Activated CD4-positive, alpha-beta T cell treated with anti-CD3 and anti-CD28 coated beads for 36 hours (primary cell): ENCODE measurements at regions not wholly inside any gene's neighbourhood (a gene's known extent, or its start where the extent isn't known, plus 50 kb on each side); places are given as distances from the start of the nearest gene placed in this dataset.

Experiments used
- ATAC-seq: fragments of 200-7000 bp; cut with Tn5 transposase; one replicate; pipeline ENCODE4 v1.10.0; 2021; ENCODE audit warnings: mild to moderate bottlenecking, moderate library complexity
- CTCF ChIA-PET: fragments of 350-600 bp; sonication (Branson Sonifier 250); formaldehyde crosslinking; loops from one replicate; lab custom pipeline; 2021; ENCODE audit warnings: antibody characterized with exemption; lab: Charles Lee
- POLR2A ChIA-PET: fragments of 350-600 bp; sonication (Branson Sonifier 250); formaldehyde crosslinking; loops from one replicate; lab custom pipeline; 2021; ENCODE audit warnings: antibody characterized with exemption, inconsistent platforms; lab: Charles Lee
- DNase-seq: peaks from one replicate; pipeline ENCODE4 v3.0.0-alpha.2; 2020
- H3K27ac Mint-ChIP-seq: one replicate; pipeline ENCODE4 v1.8.0; 2021; ENCODE audit warnings: mixed read lengths
- H3K27me3 Mint-ChIP-seq: one replicate; pipeline ENCODE4 v1.8.0; 2021; ENCODE audit warnings: mixed read lengths
- H3K36me3 Mint-ChIP-seq: one replicate; pipeline ENCODE4 v1.8.0; 2021; ENCODE audit warnings: low read depth, mixed read lengths
- H3K4me1 Mint-ChIP-seq: one replicate; pipeline ENCODE4 v1.8.0; 2021; ENCODE audit warnings: mixed read lengths
- H3K4me3 Mint-ChIP-seq: one replicate; pipeline ENCODE4 v1.8.0; 2021; ENCODE audit warnings: mild to moderate bottlenecking, moderate library complexity, mixed read lengths
- H3K9me3 Mint-ChIP-seq: one replicate; pipeline ENCODE4 v1.8.0; 2021; ENCODE audit warnings: low read depth, mixed read lengths
- intact Hi-C, 2 experiments: fragments of 100-400 bp; cut with DNase I in 1 of 2; cut with micrococcal nuclease in 1 of 2; formaldehyde crosslinking; loops; one replicate each; pipeline versions ENCODE4 v1.14.2 to v1.15.1; 2022 to 2024; cut with DNase I, micrococcal nuclease

DNA sequence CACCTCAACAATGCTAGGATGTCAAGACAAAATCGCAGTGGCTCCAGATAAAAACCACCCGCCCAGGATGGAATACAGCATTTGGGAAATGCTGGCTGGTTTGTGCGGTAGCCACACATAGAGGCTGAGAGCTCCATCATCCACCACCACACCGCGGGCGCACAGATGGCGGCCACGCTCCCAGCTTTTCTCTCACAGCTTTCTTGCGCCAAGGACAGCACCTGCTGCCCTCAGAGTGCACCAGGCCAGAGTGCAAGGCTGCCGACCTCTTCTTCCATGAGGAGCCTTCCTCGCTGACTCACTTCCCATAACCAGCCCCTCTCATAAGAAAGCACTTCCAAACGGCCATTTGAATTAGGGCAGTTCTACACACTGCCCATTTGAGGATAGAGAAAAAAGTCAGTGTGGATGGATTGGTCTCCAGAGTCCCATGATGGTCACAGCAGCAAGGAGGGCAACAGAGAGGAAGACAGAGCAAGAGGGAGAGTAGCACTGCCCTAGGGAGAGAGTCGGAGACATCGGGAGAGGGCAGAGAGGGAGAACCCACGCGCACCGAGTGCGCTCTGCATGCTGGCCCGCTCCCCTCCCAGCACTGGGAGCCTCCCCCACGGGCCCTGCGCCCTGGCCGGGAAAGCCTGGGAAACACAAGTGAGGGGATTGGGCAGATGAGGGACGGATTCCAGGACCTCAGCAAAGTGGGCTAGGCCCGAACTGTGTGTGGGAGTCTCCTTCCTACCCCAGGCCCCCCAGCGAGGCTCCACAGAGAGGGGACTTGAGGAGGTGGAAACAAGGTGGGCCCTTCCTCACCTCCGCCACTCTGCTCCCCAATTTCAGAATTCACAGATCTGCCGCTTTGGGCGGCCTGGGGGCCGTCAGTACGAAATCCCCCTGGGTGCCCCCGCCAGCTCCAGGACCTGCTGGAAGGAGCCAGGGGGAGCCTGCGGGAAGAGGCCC, 156.9 kb downstream of the USP12 start:
- no peak for ATAC-seq
- intact Hi-C loops, result no loop called here

DNA sequence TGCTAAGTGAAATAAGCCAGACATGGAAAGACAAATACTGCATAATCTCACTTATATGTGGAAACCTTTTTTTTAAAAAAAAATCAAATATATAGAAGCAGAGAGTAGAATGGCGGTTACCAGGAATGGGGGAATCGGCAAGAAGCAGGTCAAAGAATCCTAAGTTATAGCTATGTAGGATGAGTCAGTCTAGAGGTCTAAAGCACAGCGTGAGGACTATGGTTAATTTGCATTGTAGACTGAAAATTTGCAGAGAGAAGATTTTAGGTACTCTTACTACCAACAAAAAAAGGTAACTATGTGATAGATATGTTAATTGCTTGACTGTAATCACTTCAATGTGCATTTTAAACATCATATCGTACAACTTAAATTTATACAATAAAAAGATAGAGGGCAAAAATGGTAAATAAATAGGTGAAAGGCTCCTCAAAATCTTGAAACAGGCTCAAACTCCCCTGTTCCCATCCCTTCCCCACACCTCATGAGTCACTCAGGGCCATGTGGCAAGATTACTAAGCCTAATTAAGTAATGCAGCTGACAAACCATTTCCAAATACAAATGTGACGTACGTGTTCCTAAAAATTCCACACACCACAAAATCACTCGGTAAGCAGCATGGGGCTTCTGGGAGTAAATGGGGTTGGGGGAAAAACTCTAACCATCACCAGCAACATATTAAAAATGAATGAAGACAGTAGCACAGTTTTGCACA, 159.0 kb downstream of the USP12 start:
- Mint-ChIP-seq H3K4me3 (no peak overlapping the region), H3K36me3 (no peaks in the 10 kb centered on the region), H3K27me3 (peaks cover 8% of the 10 kb centered on the region), H3K4me1 (no peaks in the 10 kb centered on the region), H3K9me3 (no peaks in the 10 kb centered on the region), H3K27ac (no peak overlapping the region)
- ATAC-seq (peak; percentile 63), DNase-seq (no peak)
- intact Hi-C loops, result no loop called here
- POLR2A ChIA-PET, result no interaction called here
- CTCF ChIA-PET, result no interaction called here

More for the DNA sequence above, 156.9 kb downstream of the USP12 start:
- CTCF ChIA-PET, result no interaction called here
- Mint-ChIP-seq H3K4me3 (no peak overlapping the region), H3K36me3 (no peaks in the 10 kb centered on the region), H3K27ac (no peak overlapping the region), H3K4me1 (no peaks in the 10 kb centered on the region), H3K9me3 (no peaks in the 10 kb centered on the region), H3K27me3 (peaks cover 6% of the 10 kb centered on the region)
- POLR2A ChIA-PET, result no interaction called here
- DNase-seq, result no peak

GRCh38 chr13:27011661-27012060, 159.9 kb downstream of the USP12 start:
- Mint-ChIP-seq H3K27ac (no peak overlapping the region), H3K4me1 (no peaks in the 10 kb centered on the region), H3K9me3 (no peaks in the 10 kb centered on the region), H3K36me3 (no peaks in the 10 kb centered on the region), H3K4me3 (no peak overlapping the region), H3K27me3 (peaks cover 17% of the 10 kb centered on the region)
- ChIA-PET POLR2A (no interaction called here), CTCF (interaction anchor here (1.1 kb wide), 1 partner anchor 28 kb away, joined by 3 read pairs; no protein-coding TSS in a partner anchor)
- ATAC-seq (no peak), DNase-seq (no peak)
- intact Hi-C loops, result no loop called here

DNA sequence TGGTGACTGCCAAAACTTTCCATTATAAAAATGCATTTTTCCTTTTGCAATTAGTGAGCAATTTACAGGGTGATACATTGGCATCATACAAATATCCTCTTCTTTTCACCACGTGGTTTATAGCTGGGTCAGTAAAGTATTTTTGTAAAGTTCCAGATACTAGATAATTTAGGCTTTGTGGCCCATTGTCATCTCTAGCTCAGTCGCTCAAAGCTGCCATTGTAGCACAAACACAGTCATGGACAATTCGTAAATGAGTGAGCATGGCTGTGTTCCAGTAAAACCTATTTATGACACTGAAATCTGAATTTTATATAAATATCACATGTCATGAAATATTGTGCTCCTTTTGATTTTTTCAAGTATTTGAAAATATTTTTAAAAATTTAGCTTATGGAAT, 162.9 kb downstream of the USP12 start:
- no peaks in the 10 kb centered on the region for H3K36me3 Mint-ChIP-seq
- no peak for ATAC-seq
- intact Hi-C loops, result no loop called here
- POLR2A ChIA-PET, result no interaction called here
- no peaks in the 10 kb centered on the region for H3K4me1 Mint-ChIP-seq
- no peak overlapping the region for H3K4me3 Mint-ChIP-seq
- CTCF ChIA-PET, result interaction anchor here (0.9 to 1.3 kb wide), 5 partner anchors 8 to 359 kb away, joined by 3 to 5 read pairs (median 4); no protein-coding TSS in a partner anchor
- peaks cover 30% of the 10 kb centered on the region for H3K27me3 Mint-ChIP-seq
- no peaks in the 10 kb centered on the region for H3K9me3 Mint-ChIP-seq
- H3K27ac Mint-ChIP-seq, result no peak overlapping the region
- no peak for DNase-seq

GRCh38 chr13:27007166-27007565, 164.4 kb downstream of the USP12 start:
- intact Hi-C loops, result no loop called here
- no peaks in the 10 kb centered on the region for H3K9me3 Mint-ChIP-seq
- POLR2A ChIA-PET, result no interaction called here
- CTCF ChIA-PET, result interaction anchor here (0.5 to 1.1 kb wide), 3 partner anchors 22 to 607 kb away, joined by 3 to 4 read pairs (median 3); no protein-coding TSS in a partner anchor
- H3K4me3 Mint-ChIP-seq, result no peak overlapping the region
- ATAC-seq (no peak), DNase-seq (no peak)
- H3K4me1 Mint-ChIP-seq, result no peaks in the 10 kb centered on the region
- H3K27me3 Mint-ChIP-seq, result peaks cover 30% of the 10 kb centered on the region
- no peaks in the 10 kb centered on the region for H3K36me3 Mint-ChIP-seq
- H3K27ac Mint-ChIP-seq, result no peak overlapping the region

- no peak for ATAC-seq
Observed at GRCh38 chr13:27006519-27007161, 165.0 kb downstream of the USP12 start.

GRCh38 chr13:27005976-27006518, 165.6 kb downstream of the USP12 start:
- peaks cover 35% of the 10 kb centered on the region for H3K27me3 Mint-ChIP-seq
- DNase-seq, result no peak
- CTCF ChIA-PET, result interaction anchor here (0.5 to 1.0 kb wide), 3 partner anchors 8 to 592 kb away, joined by 3 to 4 read pairs (median 3); no protein-coding TSS in a partner anchor

More at GRCh38 chr13:27006519-27007161, 165.0 kb downstream of the USP12 start:
- CTCF ChIA-PET, result interaction anchor here (0.5 to 1.0 kb wide), 4 partner anchors 9 to 608 kb away, joined by 3 to 4 read pairs (median 3); no protein-coding TSS in a partner anchor
- Mint-ChIP-seq H3K27ac (no peak overlapping the region), H3K4me3 (no peak overlapping the region), H3K4me1 (no peaks in the 10 kb centered on the region), H3K36me3 (no peaks in the 10 kb centered on the region), H3K27me3 (peaks cover 30% of the 10 kb centered on the region), H3K9me3 (no peaks in the 10 kb centered on the region)
- DNase-seq, result peak; percentile 20
- POLR2A ChIA-PET, result interaction anchor here (0.6 kb wide), 1 partner anchor 795 kb away, joined by 9 read pairs; no protein-coding TSS in a partner anchor
- intact Hi-C loops, result no loop called here

DNA sequence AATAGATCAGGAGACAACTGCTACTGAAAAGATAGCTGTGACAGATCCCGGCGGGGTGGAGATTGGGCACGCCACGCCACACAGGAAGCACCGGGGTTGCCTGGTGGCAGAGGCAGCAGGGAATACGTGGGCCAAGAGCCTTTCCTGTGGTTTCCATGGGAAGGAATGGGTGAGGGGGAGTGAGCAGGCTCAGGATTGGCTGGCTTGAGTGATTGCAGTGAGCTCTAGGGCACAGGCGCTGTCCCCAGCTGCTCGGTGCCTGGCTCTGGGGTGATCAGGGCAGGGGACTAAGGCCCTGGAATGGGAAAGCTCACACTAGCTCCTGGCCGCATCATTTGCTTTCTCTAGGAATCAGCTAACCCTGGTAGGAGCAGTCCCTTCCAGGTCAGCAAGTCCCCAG, 166.1 kb downstream of the USP12 start:
- ATAC-seq (no peak), DNase-seq (no peak)
- intact Hi-C loops, result no loop called here
- H3K4me3 Mint-ChIP-seq, result no peak overlapping the region
- H3K36me3 Mint-ChIP-seq, result no peaks in the 10 kb centered on the region
- H3K27me3 Mint-ChIP-seq, result peaks cover 38% of the 10 kb centered on the region
- ChIA-PET POLR2A (no interaction called here), CTCF (no interaction called here)
- H3K9me3 Mint-ChIP-seq, result no peaks in the 10 kb centered on the region
- no peak overlapping the region for H3K27ac Mint-ChIP-seq
- H3K4me1 Mint-ChIP-seq, result no peaks in the 10 kb centered on the region

More at GRCh38 chr13:27005976-27006518, 165.6 kb downstream of the USP12 start:
- no peaks in the 10 kb centered on the region for H3K36me3 Mint-ChIP-seq
- no peak for ATAC-seq
- POLR2A ChIA-PET, result interaction anchor here (0.6 kb wide), 1 partner anchor 796 kb away, joined by 9 read pairs; no protein-coding TSS in a partner anchor
- H3K27ac Mint-ChIP-seq, result no peak overlapping the region
- H3K4me1 Mint-ChIP-seq, result no peaks in the 10 kb centered on the region
- intact Hi-C loops, result no loop called here
- no peak overlapping the region for H3K4me3 Mint-ChIP-seq
- H3K9me3 Mint-ChIP-seq, result no peaks in the 10 kb centered on the region

DNA sequence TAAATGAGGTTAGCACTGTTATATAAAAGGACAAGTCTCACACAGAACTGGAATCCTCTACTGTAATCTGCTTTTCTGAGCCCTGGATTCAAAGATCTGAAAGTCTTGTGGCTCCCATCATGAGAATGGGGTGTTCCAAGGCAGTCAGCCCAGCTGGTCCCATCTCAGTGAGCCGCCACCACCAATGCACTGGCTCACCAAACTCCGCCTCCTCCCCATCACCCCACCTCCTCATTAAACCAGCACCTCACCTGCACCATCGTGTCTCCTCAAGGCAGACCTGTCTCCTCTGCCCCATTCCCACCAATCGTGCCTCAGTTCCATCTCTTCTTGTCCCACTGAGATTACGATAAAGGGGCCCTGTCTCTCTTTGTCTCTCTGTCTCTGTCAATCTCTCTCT, 166.7 kb downstream of the USP12 start:
- CTCF ChIA-PET, result no interaction called here
- Mint-ChIP-seq H3K9me3 (no peaks in the 10 kb centered on the region), H3K4me3 (no peak overlapping the region), H3K4me1 (no peaks in the 10 kb centered on the region), H3K27me3 (peaks cover 39% of the 10 kb centered on the region), H3K36me3 (no peaks in the 10 kb centered on the region), H3K27ac (no peak overlapping the region)
- DNase-seq (no peak), ATAC-seq (no peak)
- intact Hi-C loops, result no loop called here
- POLR2A ChIA-PET, result no interaction called here

DNA sequence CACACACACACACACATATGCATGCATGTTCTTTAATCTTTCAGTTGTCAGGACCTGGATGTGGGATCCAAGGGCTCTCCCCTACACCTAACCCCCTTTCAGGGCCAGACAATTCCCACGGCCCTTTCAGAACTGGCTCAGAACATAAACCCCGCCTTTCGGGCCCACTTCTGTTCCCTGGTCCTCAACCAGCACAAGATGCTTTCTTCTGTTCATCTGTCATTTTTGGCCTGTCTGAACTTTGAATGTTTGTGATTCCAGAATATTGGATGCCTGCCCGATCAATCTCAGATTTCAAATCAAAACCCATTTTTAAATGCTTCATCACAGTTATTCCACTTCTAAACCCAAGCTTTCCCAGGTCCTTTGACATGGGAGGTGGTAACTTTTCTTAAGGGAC, 167.3 kb downstream of the USP12 start:
- no peak for DNase-seq
- Mint-ChIP-seq H3K27me3 (peaks cover 41% of the 10 kb centered on the region), H3K4me1 (no peaks in the 10 kb centered on the region), H3K9me3 (no peaks in the 10 kb centered on the region), H3K27ac (no peak overlapping the region), H3K4me3 (no peak overlapping the region), H3K36me3 (no peaks in the 10 kb centered on the region)
- CTCF ChIA-PET, result interaction anchor here (0.6 kb wide), 1 partner anchor 522 kb away, joined by 4 read pairs; no protein-coding TSS in a partner anchor
- no peak for ATAC-seq
- POLR2A ChIA-PET, result no interaction called here
- intact Hi-C loops, result no loop called here

DNA sequence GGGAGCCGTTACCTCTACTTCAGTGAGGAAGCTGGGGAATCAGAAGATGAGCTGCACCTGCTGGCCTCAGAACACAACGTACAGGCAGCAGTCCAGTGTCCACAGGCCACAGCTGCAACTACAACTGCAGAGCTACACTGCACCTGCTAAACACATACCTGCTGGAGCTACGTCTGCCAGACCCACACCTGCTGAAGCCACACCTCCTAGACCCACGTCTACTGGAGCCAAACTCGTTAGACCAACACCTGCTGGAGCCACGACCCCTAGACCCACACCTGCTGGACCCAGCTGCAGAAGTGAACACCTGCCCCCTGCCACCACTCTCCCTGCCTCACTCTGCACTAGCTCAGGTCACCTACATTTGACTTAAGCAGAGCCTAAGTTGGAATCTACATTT, 169.9 kb downstream of the USP12 start:
- ATAC-seq (no peak), DNase-seq (no peak)
- ChIA-PET POLR2A (no interaction called here), CTCF (interaction anchor here (0.7 to 1.4 kb wide), 5 partner anchors 16 to 205 kb away, joined by 3 to 4 read pairs (median 3); no protein-coding TSS in a partner anchor)
- Mint-ChIP-seq H3K4me3 (no peak overlapping the region), H3K4me1 (peaks cover 5% of the 10 kb centered on the region), H3K9me3 (no peaks in the 10 kb centered on the region), H3K27ac (no peak overlapping the region), H3K27me3 (peaks cover 40% of the 10 kb centered on the region), H3K36me3 (no peaks in the 10 kb centered on the region)
- intact Hi-C loops, result no loop called here
